ENCODE measurements at regions not wholly inside any gene's neighbourhood (a gene's known extent, or its start where the extent isn't known, plus 50 kb on each side); places are given as distances from the start of the nearest gene placed in this dataset.

DNA sequence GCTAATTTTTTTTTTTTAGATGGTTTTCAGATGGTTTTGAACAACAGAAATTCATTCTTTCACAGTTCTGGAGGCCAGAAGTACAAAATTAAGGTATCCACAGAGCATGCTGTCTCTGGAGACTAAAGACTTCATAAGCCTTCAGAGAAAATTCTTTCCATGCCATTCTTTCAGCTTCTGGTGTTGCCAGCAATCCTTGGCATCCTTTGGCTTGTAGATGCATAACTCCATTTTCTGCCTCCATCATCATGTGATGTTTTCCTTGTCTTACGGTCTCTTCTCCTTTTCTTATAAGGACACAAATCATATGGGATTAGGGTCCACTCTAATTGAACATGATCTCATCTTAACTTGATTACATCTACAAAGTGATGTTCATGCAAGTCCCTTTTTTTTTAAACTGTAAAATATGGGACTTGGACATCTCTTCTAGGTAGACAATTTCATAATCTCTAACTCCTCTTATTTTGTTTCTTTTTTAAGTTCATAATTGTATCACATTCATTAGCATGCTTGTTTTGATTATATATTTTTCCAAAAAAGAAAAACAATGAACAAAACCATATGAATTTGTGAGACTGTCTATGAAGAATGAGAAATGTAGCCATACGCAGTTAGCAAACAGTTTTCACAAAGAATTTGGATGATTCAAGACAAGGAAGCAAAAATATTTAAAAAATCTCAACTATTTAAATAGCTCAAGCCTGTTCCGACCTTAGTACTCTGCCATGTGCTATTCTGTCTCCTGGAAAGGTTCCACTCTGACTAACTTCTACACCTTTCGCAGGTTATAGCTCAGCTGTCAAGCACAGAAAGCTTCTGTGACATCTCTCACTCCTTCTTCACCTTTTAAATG is 53.1 kb upstream of the GIMD1 start:
- Histone ChIP-seq H3K4me3 (no peak overlapping the region), H3K36me3 (no peaks in the 10 kb centered on the region), H3K27me3 (no peaks in the 10 kb centered on the region), H3K27ac (no peak overlapping the region), H3K9me3 (no peaks in the 10 kb centered on the region), H3K4me1 (no peaks in the 10 kb centered on the region)
- no peak for TF ChIP-seq CTCF (IDR thresholded peaks at IDR 0.05)
- intact Hi-C loops (cut with DNase I) = no loop called here
- no peak for DNase-seq (ENCODE audit: low spot score in 2 of 2)

GRCh38 chr4:106418444-106418843 is 49.9 kb upstream of the GIMD1 start:
- intact Hi-C loops (cut with DNase I) = no loop called here
- H3K27ac ChIP-seq = no peak overlapping the region
- H3K27me3 ChIP-seq = no peaks in the 10 kb centered on the region
- H3K4me1 ChIP-seq = no peaks in the 10 kb centered on the region
- no peak for DNase-seq (ENCODE audit: low spot score in 2 of 2)
- no peak for TF ChIP-seq CTCF (IDR thresholded peaks at IDR 0.05)
- H3K9me3 ChIP-seq = no peaks in the 10 kb centered on the region
- H3K36me3 ChIP-seq = no peaks in the 10 kb centered on the region
- H3K4me3 ChIP-seq = no peak overlapping the region

All from ascending aorta (tissue), 2 donors.